Amniotic stem cell (primary cell): ENCODE measurements at regions not wholly inside any gene's neighbourhood (a gene's known extent, or its start where the extent isn't known, plus 50 kb on each side); places are given as distances from the start of the nearest gene placed in this dataset.
"Not testable (repeated sequence)": the region's sequence is repeated elsewhere in the genome, so short reads cannot be mapped to it uniquely, and the experiment has no call there.

Experiments
- DNase-seq: peaks from one replicate; lab custom pipeline; 2025; lab: John Stamatoyannopoulos, UW

GRCh38 chr2:12879649-12880048 is 162.9 kb downstream of the TRIB2 start:
- DNase-seq: no peak

GRCh38 chr2:12881952-12882351 is 165.2 kb downstream of the TRIB2 start:
- DNase-seq: no peak

GRCh38 chr2:12882393-12882792 is 165.7 kb downstream of the TRIB2 start:
- no peak for DNase-seq

- no peak for DNase-seq
Measured at GRCh38 chr2:12883906-12884305, 167.2 kb downstream of the TRIB2 start.

GRCh38 chr2:12884713-12885282 is 168.1 kb downstream of the TRIB2 start:
- DNase-seq: peak; percentile 19

- no peak for DNase-seq
Measured at GRCh38 chr2:12890066-12890465, 173.3 kb downstream of the TRIB2 start.

- DNase-seq: no peak
Measured at GRCh38 chr2:12890481-12890991, 173.8 kb downstream of the TRIB2 start.

- DNase-seq: no peak
Measured at GRCh38 chr2:12895017-12895416, 178.3 kb downstream of the TRIB2 start.

- DNase-seq: no peak
Measured at GRCh38 chr2:12896318-12896982, 179.7 kb downstream of the TRIB2 start.

GRCh38 chr2:12897181-12897580 is 180.4 kb downstream of the TRIB2 start:
- no peak for DNase-seq

GRCh38 chr2:12903272-12903671 is 186.5 kb downstream of the TRIB2 start:
- no peak for DNase-seq

GRCh38 chr2:12910431-12910830 is 193.7 kb downstream of the TRIB2 start:
- DNase-seq: no peak

- no peak for DNase-seq
Measured at GRCh38 chr2:12915787-12916186, 199.1 kb downstream of the TRIB2 start.

GRCh38 chr2:12918138-12918834 is 201.6 kb downstream of the TRIB2 start:
- no peak for DNase-seq

- no peak for DNase-seq
Measured at GRCh38 chr2:12918835-12919445, 202.2 kb downstream of the TRIB2 start.

- no peak for DNase-seq
Measured at GRCh38 chr2:12921321-12921720, 204.6 kb downstream of the TRIB2 start.

- DNase-seq: no peak
Measured at GRCh38 chr2:12923907-12924610, 207.3 kb downstream of the TRIB2 start.

GRCh38 chr2:12926641-12927040 is 209.9 kb downstream of the TRIB2 start:
- not testable (repeated sequence) for DNase-seq

- peak; percentile 57 for DNase-seq
Measured at GRCh38 chr2:12928197-12928774, 211.6 kb downstream of the TRIB2 start.

- DNase-seq: no peak
Measured at GRCh38 chr2:12928775-12929401, 212.2 kb downstream of the TRIB2 start.

GRCh38 chr2:12929758-12930157 is 213.0 kb downstream of the TRIB2 start:
- DNase-seq: no peak
